HG02943 (cell line): ENCODE measurements at regions not wholly inside any gene's neighbourhood (a gene's known extent, or its start where the extent isn't known, plus 50 kb on each side); places are given as distances from the start of the nearest gene placed in this dataset.

Source experiments
- ATAC-seq: cut with Tn5 transposase; IDR thresholded peaks from one replicate; pipeline ENCODE4 v1.9.1; 2021; ENCODE audit warnings: mild to moderate bottlenecking, low read depth, moderate library complexity; ENCODE audit not compliant: unreplicated experiment

GRCh38 chr5:93322974-93323860 lies 257.8 kb downstream of the NR2F1-AS1 start:
- no peak for ATAC-seq

DNA sequence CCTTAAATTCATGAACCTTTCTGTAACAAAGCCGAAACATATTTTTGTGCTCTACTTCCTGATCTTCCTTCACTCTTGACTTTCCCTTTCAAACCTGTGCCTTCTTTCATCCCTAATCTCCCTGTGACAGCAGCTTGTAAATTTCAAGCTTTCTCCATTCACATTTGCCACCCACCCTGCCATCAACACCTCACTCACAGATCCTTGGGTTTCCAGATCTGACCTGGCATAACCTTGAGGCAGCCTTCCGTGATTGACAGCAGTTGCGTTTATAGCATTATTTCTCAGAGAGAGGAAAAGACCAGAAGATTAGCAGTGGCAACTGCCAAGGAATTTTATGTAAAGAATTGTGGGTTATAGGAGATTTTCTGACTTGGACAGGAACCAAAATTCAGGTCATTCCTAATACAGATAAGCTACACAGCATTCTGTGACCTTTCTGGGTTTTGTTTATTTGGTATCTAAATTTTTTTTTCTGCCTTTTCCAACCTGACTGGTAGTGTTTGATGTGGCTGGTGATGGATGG lies 260.0 kb downstream of the NR2F1-AS1 start:
- no peak for ATAC-seq

DNA sequence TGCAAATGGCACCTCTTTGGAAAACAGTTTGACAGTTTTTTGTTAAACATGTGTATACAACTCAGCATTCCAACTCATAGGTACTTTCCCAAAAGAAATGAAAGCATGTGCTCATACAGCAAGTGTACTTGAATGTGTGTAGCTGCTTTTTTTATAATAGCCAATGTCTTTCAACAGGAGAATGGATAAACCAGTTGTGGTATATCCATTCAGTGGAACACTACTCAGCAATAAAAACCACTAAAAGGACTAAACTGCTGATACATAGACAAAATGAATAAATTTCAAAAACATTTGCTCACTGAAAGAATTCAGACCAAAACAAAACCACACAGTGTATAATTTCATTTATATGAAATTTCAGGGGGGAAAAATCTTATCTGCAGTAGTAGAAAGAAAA lies 267.3 kb downstream of the NR2F1-AS1 start:
- ATAC-seq = no peak

DNA sequence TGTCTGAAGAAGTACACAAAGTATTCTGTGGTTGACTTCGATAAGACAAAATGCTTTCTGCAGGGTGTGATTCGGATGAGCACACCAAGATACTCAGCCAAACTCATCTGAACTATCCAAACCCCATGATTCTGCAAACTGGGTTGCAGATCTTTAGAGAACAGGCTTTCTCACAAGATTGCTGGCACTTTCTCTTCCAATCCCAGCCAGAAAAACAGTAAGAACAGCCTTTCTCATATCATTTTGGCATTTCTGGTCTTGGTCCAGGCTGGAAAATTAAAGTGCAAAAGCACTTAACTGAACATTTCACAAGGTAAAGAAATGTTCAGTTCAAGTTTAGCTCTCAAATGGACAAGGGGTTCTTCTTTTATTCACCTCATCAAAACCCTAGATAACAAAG lies 269.1 kb downstream of the NR2F1-AS1 start:
- ATAC-seq = no peak

DNA sequence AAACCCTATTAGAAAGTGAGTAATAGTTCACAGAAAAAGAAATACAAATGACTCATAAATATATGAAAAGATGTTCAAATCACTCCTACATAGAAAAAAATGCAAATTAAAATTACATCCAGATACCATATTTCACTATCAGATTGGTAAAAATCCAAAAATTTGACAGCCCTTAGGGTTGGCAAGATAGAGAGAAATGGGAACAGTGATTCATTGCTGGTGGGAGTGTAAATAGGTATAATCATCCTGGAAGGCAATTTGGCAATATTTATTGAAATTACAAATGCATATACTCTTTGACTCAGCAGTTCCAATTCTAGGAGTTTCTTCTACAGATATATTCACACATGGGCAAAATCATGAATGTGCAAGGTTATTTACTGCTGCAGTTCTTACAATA lies 273.5 kb downstream of the NR2F1-AS1 start:
- ATAC-seq = no peak

DNA sequence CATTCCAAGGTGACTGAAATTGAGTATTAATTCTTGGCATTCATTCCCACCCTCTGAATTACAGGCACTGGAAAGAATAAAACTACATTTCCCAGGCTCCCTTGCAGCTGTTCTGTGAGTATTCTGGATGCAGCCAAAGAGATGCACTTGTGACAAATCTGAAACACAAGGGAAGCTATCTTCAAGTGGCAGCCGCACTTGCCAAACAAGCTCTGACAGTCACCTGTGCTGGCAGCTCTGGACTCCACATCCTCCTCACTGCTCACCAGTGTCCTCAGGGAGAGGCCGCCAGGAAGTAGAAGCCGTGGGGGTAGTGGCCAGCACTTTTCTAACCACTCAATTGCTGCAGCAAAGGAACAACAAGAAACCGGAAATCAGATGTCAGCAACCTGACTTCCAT lies 275.0 kb downstream of the NR2F1-AS1 start:
- ATAC-seq = no peak

GRCh38 chr5:93304456-93305250 lies 276.4 kb downstream of the NR2F1-AS1 start:
- no peak for ATAC-seq

GRCh38 chr5:93303291-93303691 lies 277.7 kb downstream of the NR2F1-AS1 start:
- no peak for ATAC-seq

DNA sequence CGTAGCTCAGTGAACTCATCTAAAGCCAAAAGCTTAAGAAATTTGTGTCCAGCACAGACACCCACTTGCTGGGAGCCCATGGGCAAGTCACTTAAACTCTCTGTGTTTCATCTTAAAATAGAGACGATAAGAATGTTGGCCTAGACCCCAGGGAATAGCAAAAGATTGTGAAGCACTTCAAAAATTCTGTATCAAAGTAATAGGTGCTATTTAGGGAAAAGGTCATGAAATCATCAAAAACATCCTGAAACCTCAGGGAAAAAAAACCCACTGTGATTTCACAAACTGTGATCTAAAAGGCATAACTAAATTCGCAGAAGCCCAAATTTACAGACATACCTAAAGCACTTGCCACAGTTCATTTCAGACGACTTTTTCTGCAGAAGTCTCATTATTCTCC lies 278.3 kb downstream of the NR2F1-AS1 start:
- no peak for ATAC-seq

GRCh38 chr5:93300945-93301344 lies 280.1 kb downstream of the NR2F1-AS1 start:
- ATAC-seq = no peak

DNA sequence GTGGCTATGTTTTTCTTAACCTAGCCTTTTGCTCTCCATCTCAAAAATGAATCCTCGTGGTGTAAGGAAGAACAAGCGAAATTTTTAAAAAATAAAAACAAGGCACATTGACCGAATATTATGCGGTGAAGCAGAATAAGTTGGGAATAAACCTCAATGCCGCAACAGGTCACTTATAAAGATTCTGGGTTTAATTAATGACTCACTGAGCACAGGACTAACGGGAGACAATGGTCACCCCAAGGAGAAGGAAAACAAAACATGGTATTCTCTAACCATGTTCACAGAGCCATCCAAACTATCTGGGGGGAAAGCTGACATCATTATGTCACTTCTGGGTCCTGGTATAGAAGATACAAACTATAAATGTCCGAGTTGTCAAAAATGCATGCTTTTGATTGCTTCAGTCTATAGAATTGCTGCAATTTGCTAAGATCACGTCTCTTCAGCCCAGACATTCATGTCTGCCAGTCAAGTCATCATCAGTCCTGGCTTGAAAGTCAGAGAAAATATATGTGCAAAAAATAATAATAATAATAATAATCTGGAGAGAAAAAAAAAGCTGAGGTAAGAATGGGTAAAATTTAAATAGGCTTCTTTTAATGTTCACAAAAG lies 280.6 kb downstream of the NR2F1-AS1 start:
- ATAC-seq = no peak

DNA sequence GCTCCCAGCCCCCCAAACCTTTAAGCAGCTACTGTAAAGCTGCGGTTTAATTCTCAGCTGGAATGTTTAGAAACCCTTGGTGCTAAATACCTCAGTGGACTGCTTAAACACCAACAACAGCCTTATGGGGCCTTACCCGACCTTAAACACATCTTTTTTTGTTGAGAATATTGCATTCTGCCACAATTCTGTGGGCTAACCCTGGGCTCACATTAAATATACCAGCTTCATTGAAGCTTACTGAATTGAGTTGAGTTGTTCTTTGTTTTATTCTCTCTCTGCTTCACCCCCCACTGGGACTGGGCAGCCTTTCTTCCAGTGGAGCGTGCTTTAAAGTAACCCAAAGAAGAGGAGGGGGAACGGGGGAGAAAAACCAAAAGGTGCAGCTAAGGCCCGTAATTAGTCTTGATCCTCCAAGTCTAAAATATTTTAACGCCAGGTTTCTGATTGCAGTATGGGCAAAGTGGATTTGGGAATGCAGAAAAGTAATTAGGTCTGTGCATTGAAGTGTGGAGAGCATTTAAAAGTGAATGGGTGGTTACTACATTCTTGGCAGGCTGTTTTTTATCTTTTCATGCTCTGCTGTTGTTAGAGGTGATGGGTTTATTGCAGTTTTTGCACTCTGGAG lies 281.2 kb downstream of the NR2F1-AS1 start:
- ATAC-seq = no peak

DNA sequence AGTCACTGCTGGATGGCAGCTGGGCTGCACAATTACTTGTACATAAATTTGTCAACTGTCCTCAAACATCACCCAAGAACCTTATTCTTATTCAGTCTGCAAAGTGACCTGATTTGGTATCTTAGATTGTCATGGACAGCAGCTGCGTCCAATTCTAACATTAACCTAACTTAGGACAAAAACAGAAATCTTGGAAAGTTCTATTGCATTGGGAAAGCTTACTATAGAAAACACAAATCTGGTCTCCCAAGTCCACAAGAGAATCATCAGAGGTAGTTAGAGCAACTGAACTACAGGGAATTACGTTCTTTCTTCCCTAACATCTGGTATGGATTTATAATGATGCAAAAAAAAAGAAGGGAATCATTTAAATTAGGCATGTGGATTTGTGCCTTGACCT lies 283.9 kb downstream of the NR2F1-AS1 start:
- no peak for ATAC-seq

GRCh38 chr5:93296338-93296737 lies 284.7 kb downstream of the NR2F1-AS1 start:
- no peak for ATAC-seq

DNA sequence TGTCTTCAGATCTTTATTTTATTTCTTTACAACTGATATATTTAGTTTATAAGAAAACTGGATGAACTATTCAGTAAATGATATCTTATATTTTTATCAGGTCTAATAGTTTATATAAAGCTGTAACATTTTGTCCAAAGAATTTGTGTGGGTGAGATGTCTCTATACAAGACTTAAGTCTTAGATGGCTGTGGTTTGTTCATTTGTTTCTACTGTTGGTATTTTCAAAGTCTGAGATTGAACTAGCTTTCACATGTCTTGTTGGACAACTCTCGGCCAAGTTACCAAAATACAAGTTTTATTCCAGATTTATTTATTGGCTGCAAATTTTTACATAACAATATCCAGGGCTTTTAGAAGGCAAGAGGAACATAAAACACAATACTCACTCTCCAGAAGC lies 286.0 kb downstream of the NR2F1-AS1 start:
- no peak for ATAC-seq

DNA sequence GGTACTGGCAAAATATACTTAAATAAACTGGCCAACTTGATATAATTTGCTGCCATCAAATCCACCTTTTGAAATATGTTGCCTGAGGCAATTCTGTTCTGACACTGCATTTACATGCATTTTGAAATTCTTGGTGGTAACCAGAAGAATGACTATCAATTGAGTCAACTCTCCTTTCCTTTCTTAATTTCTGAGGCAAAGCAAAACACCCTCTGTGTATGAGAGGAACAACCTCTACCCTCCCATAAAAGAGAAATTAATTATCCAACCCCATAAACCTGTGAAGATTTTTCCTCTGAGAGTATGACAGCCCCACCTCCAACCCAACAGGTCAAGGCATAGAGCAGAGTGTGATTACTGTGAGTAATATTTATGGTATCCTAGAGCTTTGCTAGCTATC lies 286.8 kb downstream of the NR2F1-AS1 start:
- ATAC-seq = no peak

GRCh38 chr5:93289942-93290341 lies 291.1 kb downstream of the NR2F1-AS1 start:
- ATAC-seq = no peak

GRCh38 chr5:93285461-93285860 lies 295.6 kb downstream of the NR2F1-AS1 start:
- ATAC-seq = no peak

DNA sequence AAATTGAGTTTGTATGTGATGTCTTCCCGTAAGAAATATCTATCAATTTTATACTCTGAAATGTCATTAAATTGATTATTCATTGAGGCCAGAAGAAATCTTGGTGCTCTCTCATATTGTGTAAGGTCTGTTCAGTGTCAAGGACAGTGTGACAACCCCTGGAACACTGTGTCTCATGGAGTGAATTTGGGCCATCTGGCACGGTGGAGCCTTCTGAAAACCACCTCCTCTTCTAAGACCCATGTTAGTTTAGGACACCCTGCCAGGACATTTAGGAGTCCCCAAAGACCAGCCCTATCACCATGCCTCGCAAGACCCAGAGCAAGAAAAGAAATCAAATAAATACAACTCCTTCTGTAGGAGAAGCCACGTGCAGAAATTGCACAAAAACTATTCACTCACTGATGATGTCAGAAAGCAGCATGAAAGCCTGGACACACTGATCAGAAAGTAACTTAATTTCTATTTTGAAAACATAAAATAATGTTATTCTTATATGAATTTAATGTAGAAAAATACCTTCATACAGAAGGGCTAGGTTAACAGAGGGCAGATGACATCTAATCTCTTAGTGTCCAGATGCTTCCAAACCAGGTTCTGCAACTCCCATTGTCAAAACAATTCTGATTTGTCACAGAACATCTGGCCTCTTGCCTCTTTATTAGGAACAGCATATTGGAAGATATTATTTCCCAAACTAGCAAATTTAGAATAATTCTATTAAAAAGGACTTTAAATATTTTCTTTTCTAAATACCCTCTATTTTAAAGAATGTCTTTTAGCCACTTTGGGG lies 298.8 kb downstream of the NR2F1-AS1 start:
- no peak for ATAC-seq

- ATAC-seq = no peak
Observed at GRCh38 chr5:93280518-93280917, 300.5 kb downstream of the NR2F1-AS1 start.
